ENCODE measurements at regions not wholly inside any gene's neighbourhood (a gene's known extent, or its start where the extent isn't known, plus 50 kb on each side); places are given as distances from the start of the nearest gene placed in this dataset.

DNA sequence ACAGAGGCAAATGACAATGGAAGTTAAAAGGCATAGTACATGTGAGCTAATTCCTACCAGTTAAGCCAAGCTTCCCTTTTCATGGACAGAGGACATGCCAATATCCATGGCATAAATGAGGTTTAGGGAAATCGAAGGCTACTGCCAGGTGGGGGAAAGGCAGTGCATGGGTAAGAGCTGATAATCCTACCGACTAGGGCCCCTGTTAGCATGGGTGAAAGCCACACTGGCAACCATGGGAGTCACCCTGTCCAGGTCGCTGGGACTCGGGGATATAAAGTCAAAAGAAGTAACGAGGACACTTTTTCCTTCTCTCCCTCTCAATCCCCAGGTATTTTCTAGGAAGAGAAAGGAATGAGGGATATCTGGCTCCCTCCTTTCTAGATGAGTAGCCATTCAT lies 83.7 kb upstream of the CDH19 start:
- POLR2A ChIA-PET = no interaction called here
- CTCF ChIA-PET = no interaction called here
- intact Hi-C loops (cut with micrococcal nuclease) = no loop called here
- no peaks in the 10 kb centered on the region for H3K4me1 Mint-ChIP-seq
- no peak for DNase-seq
- H3K9me3 Mint-ChIP-seq = peaks cover 0 to 10% (median 4%) of the 10 kb centered on the region in 11 donors
- H3K27ac Mint-ChIP-seq = no peak overlapping the region
- Histone ChIP-seq H3K4me1 (ENCODE audit: control insufficient read depth in 2 of 2, insufficient read depth in 2 of 2, low read length in 2 of 2) (no peaks in the 10 kb centered on the region), H3K27ac (ENCODE audit: low read depth, low read length) (no peak overlapping the region), H3K4me3 (ENCODE audit: low read length) (no peak overlapping the region), H3K36me3 (ENCODE audit: control insufficient read depth in 2 of 3, insufficient read depth in 3 of 3, low read length in 3 of 3) (no peaks in the 10 kb centered on the region), H3K9me3 (ENCODE audit: control insufficient read depth in 2 of 3, low read length in 3 of 3) (no peaks in the 10 kb centered on the region), H3K27me3 (ENCODE audit: control insufficient read depth in 2 of 2, insufficient read depth in 2 of 2, low read length in 2 of 2) (no peaks in the 10 kb centered on the region)
- ATAC-seq = no peak
- no peak overlapping the region for H3K4me3 Mint-ChIP-seq
- H3K27me3 Mint-ChIP-seq = no peaks in the 10 kb centered on the region
- no peaks in the 10 kb centered on the region for H3K36me3 Mint-ChIP-seq

DNA sequence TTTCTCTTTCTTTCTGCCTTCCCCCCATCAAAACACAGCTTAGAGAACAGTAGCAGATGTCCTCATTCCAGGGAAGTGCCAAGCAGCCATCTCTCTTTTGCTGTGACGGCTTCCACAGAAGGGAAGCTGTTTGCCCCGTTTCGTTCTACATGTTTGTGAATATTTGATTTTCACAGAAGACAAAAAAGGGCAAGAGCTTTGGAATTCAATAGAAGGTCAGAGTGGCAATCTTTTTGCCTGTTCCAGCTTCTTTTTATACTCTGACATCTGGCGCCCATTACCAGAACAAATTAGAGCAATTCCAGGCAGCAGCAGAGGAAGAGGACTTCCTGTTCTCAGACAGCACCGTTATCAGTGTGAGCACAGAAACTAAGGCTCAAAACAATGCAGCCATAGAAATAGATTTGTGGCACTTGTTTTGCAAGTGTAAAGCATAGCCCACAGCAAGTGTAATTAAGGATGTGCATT lies 79.0 kb upstream of the CDH19 start:
- no peaks in the 10 kb centered on the region for H3K36me3 Mint-ChIP-seq
- ChIA-PET CTCF (no interaction called here), POLR2A (no interaction called here)
- no peaks in the 10 kb centered on the region for H3K27me3 Mint-ChIP-seq
- H3K27ac Mint-ChIP-seq = no peak overlapping the region
- H3K9me3 Mint-ChIP-seq = peaks cover 2 to 12% (median 6%) of the 10 kb centered on the region in 11 donors
- peaks cover 0 to 1% (median 0%) of the 10 kb centered on the region in 7 donors for H3K4me1 Mint-ChIP-seq
- Histone ChIP-seq H3K27ac (ENCODE audit: low read depth, low read length) (no peak overlapping the region), H3K4me1 (ENCODE audit: control insufficient read depth in 2 of 2, insufficient read depth in 2 of 2, low read length in 2 of 2) (no peaks in the 10 kb centered on the region), H3K36me3 (ENCODE audit: control insufficient read depth in 2 of 3, insufficient read depth in 3 of 3, low read length in 3 of 3) (no peaks in the 10 kb centered on the region), H3K27me3 (ENCODE audit: control insufficient read depth in 2 of 2, insufficient read depth in 2 of 2, low read length in 2 of 2) (no peaks in the 10 kb centered on the region), H3K9me3 (ENCODE audit: control insufficient read depth in 2 of 3, low read length in 3 of 3) (no peaks in the 10 kb centered on the region), H3K4me3 (ENCODE audit: low read length) (no peak overlapping the region)
- no peak for ATAC-seq
- no peak overlapping the region for H3K4me3 Mint-ChIP-seq
- no peak for DNase-seq
- intact Hi-C loops (cut with micrococcal nuclease) = no loop called here

DNA sequence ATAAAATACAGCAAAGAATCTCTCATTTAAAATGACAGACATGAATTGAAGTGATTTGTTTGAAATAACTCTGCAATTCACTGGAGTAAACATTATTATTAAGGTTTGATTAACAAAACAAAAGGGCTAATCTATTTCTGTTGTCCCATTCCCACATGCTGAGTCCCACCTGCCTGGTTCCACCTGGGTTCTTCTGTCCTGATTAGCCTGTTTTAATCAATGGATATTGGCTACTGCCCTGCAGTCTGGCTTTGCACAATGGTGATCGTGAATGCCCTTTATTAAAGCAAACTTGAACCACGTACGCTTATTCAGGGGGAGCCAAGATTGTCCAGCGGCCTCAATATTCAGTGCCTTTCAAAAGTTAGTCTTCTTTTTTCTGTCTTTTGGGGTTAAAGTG lies 72.8 kb upstream of the CDH19 start:
- no peak overlapping the region for H3K4me3 ChIP-seq (ENCODE audit: low read length)
- POLR2A ChIA-PET = no interaction called here
- ATAC-seq (no peak), DNase-seq (no peak)
- peaks cover 0 to 1% (median 0%) of the 10 kb centered on the region in 7 donors for H3K4me1 Mint-ChIP-seq
- no peaks in the 10 kb centered on the region for H3K4me1 ChIP-seq (ENCODE audit: control insufficient read depth in 2 of 2, insufficient read depth in 2 of 2, low read length in 2 of 2)
- H3K36me3 ChIP-seq (ENCODE audit: control insufficient read depth in 2 of 3, insufficient read depth in 3 of 3, low read length in 3 of 3) = no peaks in the 10 kb centered on the region
- H3K4me3 Mint-ChIP-seq = no peak overlapping the region
- no peaks in the 10 kb centered on the region for H3K9me3 ChIP-seq (ENCODE audit: control insufficient read depth in 2 of 3, low read length in 3 of 3)
- CTCF ChIA-PET = no interaction called here
- no peak overlapping the region for H3K27ac Mint-ChIP-seq
- intact Hi-C loops (cut with micrococcal nuclease) = no loop called here
- no peaks in the 10 kb centered on the region for H3K27me3 ChIP-seq (ENCODE audit: control insufficient read depth in 2 of 2, insufficient read depth in 2 of 2, low read length in 2 of 2)
- H3K36me3 Mint-ChIP-seq = peaks cover 0 to 4% (median 0%) of the 10 kb centered on the region in 5 donors
- no peaks in the 10 kb centered on the region for H3K27me3 Mint-ChIP-seq
- H3K9me3 Mint-ChIP-seq = peaks cover 0 to 14% (median 3%) of the 10 kb centered on the region in 11 donors
- H3K27ac ChIP-seq (ENCODE audit: low read depth, low read length) = no peak overlapping the region

DNA sequence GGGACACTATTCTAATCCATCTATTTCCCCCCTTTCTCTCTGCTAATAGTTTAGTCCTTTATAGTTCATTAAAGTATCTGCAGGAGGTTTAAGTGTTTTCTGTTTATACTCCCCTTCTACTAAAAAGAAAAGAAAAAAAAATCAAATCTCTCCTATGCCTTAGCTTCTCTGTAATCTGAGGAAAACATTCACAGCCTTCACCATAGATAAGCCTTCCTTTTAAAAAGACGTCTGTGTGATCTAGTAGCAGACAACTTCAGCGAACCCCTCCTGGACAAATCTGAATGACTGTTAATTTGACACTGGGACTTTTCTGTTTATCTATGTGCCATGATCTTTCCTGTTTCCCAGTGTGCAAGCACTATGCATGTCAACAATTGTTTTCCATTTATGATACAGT lies 70.4 kb upstream of the CDH19 start:
- intact Hi-C loops (cut with micrococcal nuclease) = no loop called here
- Histone ChIP-seq H3K27me3 (ENCODE audit: control insufficient read depth in 2 of 2, insufficient read depth in 2 of 2, low read length in 2 of 2) (no peaks in the 10 kb centered on the region), H3K9me3 (ENCODE audit: control insufficient read depth in 2 of 3, low read length in 3 of 3) (no peaks in the 10 kb centered on the region), H3K4me1 (ENCODE audit: control insufficient read depth in 2 of 2, insufficient read depth in 2 of 2, low read length in 2 of 2) (no peaks in the 10 kb centered on the region), H3K36me3 (ENCODE audit: control insufficient read depth in 2 of 3, insufficient read depth in 3 of 3, low read length in 3 of 3) (no peaks in the 10 kb centered on the region), H3K27ac (ENCODE audit: low read depth, low read length) (no peak overlapping the region), H3K4me3 (ENCODE audit: low read length) (no peak overlapping the region)
- no peak overlapping the region for H3K27ac Mint-ChIP-seq
- DNase-seq (no peak), ATAC-seq (no peak)
- H3K27me3 Mint-ChIP-seq = no peaks in the 10 kb centered on the region
- H3K36me3 Mint-ChIP-seq = peaks cover 0 to 4% (median 0%) of the 10 kb centered on the region in 5 donors
- CTCF ChIA-PET = no interaction called here
- H3K4me1 Mint-ChIP-seq = no peaks in the 10 kb centered on the region
- no peak overlapping the region for H3K4me3 Mint-ChIP-seq
- H3K9me3 Mint-ChIP-seq = peaks cover 0 to 18% (median 3%) of the 10 kb centered on the region in 11 donors
- POLR2A ChIA-PET = no interaction called here

DNA sequence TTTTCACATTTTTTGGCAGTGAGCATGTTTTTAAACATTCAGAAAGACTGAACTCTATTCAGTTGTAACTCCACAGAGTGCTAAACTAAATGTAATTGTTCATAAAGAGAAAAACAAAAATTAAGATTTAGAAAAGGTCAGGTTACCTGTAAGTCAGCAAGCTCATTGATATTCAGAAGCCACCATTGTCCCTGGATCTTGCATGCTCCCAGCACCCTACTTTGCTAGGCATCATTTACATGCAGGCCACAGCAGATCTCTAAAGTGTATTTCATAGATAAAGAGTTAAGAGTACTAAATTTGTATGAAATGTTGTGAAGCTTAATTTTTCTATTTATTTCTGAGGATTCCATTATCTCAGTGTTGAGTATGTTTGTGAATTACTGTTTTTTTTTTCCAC lies 64.8 kb upstream of the CDH19 start:
- intact Hi-C loops (cut with micrococcal nuclease) = no loop called here
- no peaks in the 10 kb centered on the region for H3K27me3 ChIP-seq (ENCODE audit: control insufficient read depth in 2 of 2, insufficient read depth in 2 of 2, low read length in 2 of 2)
- Mint-ChIP-seq H3K4me1 (no peaks in the 10 kb centered on the region), H3K4me3 (no peak overlapping the region), H3K36me3 (no peaks in the 10 kb centered on the region), H3K27me3 (no peaks in the 10 kb centered on the region), H3K9me3 (peaks cover 0 to 5% (median 0%) of the 10 kb centered on the region in 11 donors), H3K27ac (no peak overlapping the region)
- DNase-seq (no peak), ATAC-seq (no peak)
- ChIA-PET CTCF (no interaction called here), POLR2A (no interaction called here)
- H3K27ac ChIP-seq (ENCODE audit: low read depth, low read length) = no peak overlapping the region
- H3K36me3 ChIP-seq (ENCODE audit: control insufficient read depth in 2 of 3, insufficient read depth in 3 of 3, low read length in 3 of 3) = no peaks in the 10 kb centered on the region
- H3K4me1 ChIP-seq (ENCODE audit: control insufficient read depth in 2 of 2, insufficient read depth in 2 of 2, low read length in 2 of 2) = no peaks in the 10 kb centered on the region
- H3K9me3 ChIP-seq (ENCODE audit: control insufficient read depth in 2 of 3, low read length in 3 of 3) = no peaks in the 10 kb centered on the region
- H3K4me3 ChIP-seq (ENCODE audit: low read length) = no peak overlapping the region

DNA sequence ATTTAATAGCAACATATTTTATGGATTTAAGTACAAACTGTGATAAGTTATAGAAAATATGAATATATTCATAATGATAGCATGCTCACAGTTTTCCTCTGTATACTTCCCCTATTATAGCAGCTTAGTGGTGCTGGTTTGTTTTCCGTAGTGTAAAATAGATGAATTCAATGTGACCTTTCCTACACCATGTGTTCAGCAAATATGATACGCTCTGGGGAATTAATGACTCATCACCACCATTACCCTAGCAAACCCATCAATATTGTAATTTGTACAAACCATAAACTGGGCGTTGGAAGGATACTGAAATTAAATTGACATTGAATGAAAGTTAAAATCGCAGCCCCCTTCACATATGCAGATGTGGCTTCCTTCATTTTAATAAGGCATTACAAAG lies 58.7 kb upstream of the CDH19 start:
- no peak overlapping the region for H3K27ac ChIP-seq (ENCODE audit: low read depth, low read length)
- H3K4me1 ChIP-seq (ENCODE audit: control insufficient read depth in 2 of 2, insufficient read depth in 2 of 2, low read length in 2 of 2) = no peaks in the 10 kb centered on the region
- intact Hi-C loops (cut with micrococcal nuclease) = no loop called here
- no peaks in the 10 kb centered on the region for H3K36me3 ChIP-seq (ENCODE audit: control insufficient read depth in 2 of 3, insufficient read depth in 3 of 3, low read length in 3 of 3)
- no peaks in the 10 kb centered on the region for H3K27me3 Mint-ChIP-seq
- no peak overlapping the region for H3K4me3 Mint-ChIP-seq
- H3K4me1 Mint-ChIP-seq = no peaks in the 10 kb centered on the region
- H3K27ac Mint-ChIP-seq = no peak overlapping the region
- no peaks in the 10 kb centered on the region for H3K9me3 ChIP-seq (ENCODE audit: control insufficient read depth in 2 of 3, low read length in 3 of 3)
- no peaks in the 10 kb centered on the region for H3K36me3 Mint-ChIP-seq
- ATAC-seq (no peak), DNase-seq (no peak)
- peaks cover 0 to 10% (median 3%) of the 10 kb centered on the region in 11 donors for H3K9me3 Mint-ChIP-seq
- no peaks in the 10 kb centered on the region for H3K27me3 ChIP-seq (ENCODE audit: control insufficient read depth in 2 of 2, insufficient read depth in 2 of 2, low read length in 2 of 2)
- no peak overlapping the region for H3K4me3 ChIP-seq (ENCODE audit: low read length)
- POLR2A ChIA-PET = no interaction called here
- CTCF ChIA-PET = no interaction called here

DNA sequence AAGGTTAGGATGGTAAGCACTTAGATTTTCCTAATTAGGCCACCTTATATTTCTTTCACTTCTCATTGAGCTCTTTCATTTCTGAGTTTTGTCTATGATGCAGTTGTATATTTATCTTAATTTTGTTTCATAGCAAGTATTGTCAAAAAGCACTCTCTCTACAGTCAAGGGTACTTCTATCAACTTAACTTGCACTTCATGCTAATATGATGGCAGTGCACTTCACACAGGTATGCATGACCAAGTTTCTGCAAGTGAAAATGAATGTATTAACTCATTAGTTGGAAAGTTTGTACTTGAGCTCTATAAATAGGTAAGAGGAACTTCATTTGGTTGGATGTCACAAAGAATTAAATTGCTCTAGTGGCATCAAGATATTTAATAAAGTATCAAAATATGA lies 51.5 kb upstream of the CDH19 start:
- H3K27ac Mint-ChIP-seq = no peak overlapping the region
- DNase-seq = no peak
- peaks cover 0 to 9% (median 0%) of the 10 kb centered on the region in 11 donors for H3K9me3 Mint-ChIP-seq
- ChIA-PET CTCF (no interaction called here), POLR2A (no interaction called here)
- no peaks in the 10 kb centered on the region for H3K27me3 ChIP-seq (ENCODE audit: control insufficient read depth in 2 of 2, insufficient read depth in 2 of 2, low read length in 2 of 2)
- no peak overlapping the region for H3K27ac ChIP-seq (ENCODE audit: low read depth, low read length)
- no peaks in the 10 kb centered on the region for H3K36me3 Mint-ChIP-seq
- H3K36me3 ChIP-seq (ENCODE audit: control insufficient read depth in 2 of 3, insufficient read depth in 3 of 3, low read length in 3 of 3) = no peaks in the 10 kb centered on the region
- ATAC-seq = no peak
- no peak overlapping the region for H3K4me3 Mint-ChIP-seq
- intact Hi-C loops (cut with micrococcal nuclease) = no loop called here
- H3K4me3 ChIP-seq (ENCODE audit: low read length) = no peak overlapping the region
- H3K27me3 Mint-ChIP-seq = no peaks in the 10 kb centered on the region
- H3K9me3 ChIP-seq (ENCODE audit: control insufficient read depth in 2 of 3, low read length in 3 of 3) = no peaks in the 10 kb centered on the region
- no peaks in the 10 kb centered on the region for H3K4me1 ChIP-seq (ENCODE audit: control insufficient read depth in 2 of 2, insufficient read depth in 2 of 2, low read length in 2 of 2)
- H3K4me1 Mint-ChIP-seq = no peaks in the 10 kb centered on the region
